NCI-H748 (cell line): ENCODE measurements at regions not wholly inside any gene's neighbourhood (a gene's known extent, or its start where the extent isn't known, plus 50 kb on each side); places are given as distances from the start of the nearest gene placed in this dataset.

Source experiments
- DNase-seq: peaks from one replicate; lab custom pipeline; 2025; ENCODE audit not compliant: unreplicated experiment; lab: John Stamatoyannopoulos, UW

GRCh38 chr9:81532251-81532650 lies 157.1 kb downstream of the TLE1 start:
- no peak for DNase-seq

GRCh38 chr9:81531511-81531910 lies 157.8 kb downstream of the TLE1 start:
- DNase-seq: no peak

- no peak for DNase-seq
Observed at GRCh38 chr9:81530846-81531245, 158.5 kb downstream of the TLE1 start.

GRCh38 chr9:81530310-81530810 lies 159.0 kb downstream of the TLE1 start:
- DNase-seq: no peak

GRCh38 chr9:81529556-81530193 lies 159.7 kb downstream of the TLE1 start:
- DNase-seq: no peak

GRCh38 chr9:81526587-81526986 lies 162.8 kb downstream of the TLE1 start:
- DNase-seq: no peak

GRCh38 chr9:81522716-81523551 lies 166.4 kb downstream of the TLE1 start:
- peak; percentile 83 for DNase-seq

GRCh38 chr9:81521892-81522291 lies 167.5 kb downstream of the TLE1 start:
- DNase-seq: peak; percentile 33

- DNase-seq: peak; percentile 13
Observed at GRCh38 chr9:81519816-81520495, 169.4 kb downstream of the TLE1 start.

- peak; percentile 99 for DNase-seq
Observed at GRCh38 chr9:81517954-81518353, 171.4 kb downstream of the TLE1 start.

- DNase-seq: peak; percentile 7
Observed at GRCh38 chr9:81513059-81513458, 176.3 kb downstream of the TLE1 start.

- no peak for DNase-seq
Observed at GRCh38 chr9:81512641-81513040, 176.7 kb downstream of the TLE1 start.

- no peak for DNase-seq
Observed at GRCh38 chr9:81508476-81508875, 180.9 kb downstream of the TLE1 start.

- DNase-seq: no peak
Observed at GRCh38 chr9:81506941-81507864, 182.1 kb downstream of the TLE1 start.

GRCh38 chr9:81499594-81499993 lies 189.8 kb downstream of the TLE1 start:
- DNase-seq: no peak

- DNase-seq: no peak
Observed at GRCh38 chr9:81499021-81499454, 190.3 kb downstream of the TLE1 start.

GRCh38 chr9:81498576-81498975 lies 190.8 kb downstream of the TLE1 start:
- no peak for DNase-seq

GRCh38 chr9:81497091-81497490 lies 192.3 kb downstream of the TLE1 start:
- DNase-seq: no peak

- peak; percentile 71 for DNase-seq
Observed at GRCh38 chr9:81492710-81493447, 196.5 kb downstream of the TLE1 start.
